ENCODE measurements at regions not wholly inside any gene's neighbourhood (a gene's known extent, or its start where the extent isn't known, plus 50 kb on each side); places are given as distances from the start of the nearest gene placed in this dataset.

DNA sequence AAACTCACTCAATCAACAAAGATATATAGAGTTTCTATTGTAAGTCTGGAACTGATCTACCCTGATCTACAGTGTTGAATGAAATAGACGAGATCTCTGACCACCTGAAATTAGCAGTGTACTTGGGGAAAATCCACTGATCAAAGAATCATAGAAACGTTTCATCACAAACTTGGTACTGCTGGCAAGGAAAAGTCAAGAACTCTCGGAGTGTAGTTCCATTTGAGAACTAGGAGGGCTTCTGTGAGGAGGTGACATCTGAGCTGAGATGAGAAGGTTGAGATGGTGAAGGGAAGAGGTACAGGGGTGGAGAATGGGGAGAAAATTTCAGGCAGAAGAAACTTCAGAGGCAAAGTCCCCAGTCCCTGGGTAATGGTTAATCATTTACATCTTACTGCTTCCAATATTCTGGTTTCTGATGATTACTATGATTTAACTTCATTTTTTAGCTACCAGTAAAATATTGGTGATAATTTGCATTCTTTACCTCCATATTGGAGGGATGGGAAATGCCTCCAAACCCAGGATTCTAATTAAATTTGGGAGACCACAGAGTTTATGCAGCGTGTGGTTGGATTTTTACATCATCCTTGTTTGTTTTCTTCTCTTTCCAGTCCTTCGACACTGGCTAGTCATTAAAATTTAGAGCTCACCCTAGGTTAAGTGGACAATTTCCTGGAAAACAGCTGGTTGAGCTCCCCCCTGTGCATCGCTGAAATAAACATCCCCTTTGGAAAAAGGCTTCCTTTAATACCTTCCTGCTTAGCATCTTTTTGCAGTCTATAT lies 191.9 kb downstream of the BCAS1 start:
- TF ChIP-seq, protein P1, sequence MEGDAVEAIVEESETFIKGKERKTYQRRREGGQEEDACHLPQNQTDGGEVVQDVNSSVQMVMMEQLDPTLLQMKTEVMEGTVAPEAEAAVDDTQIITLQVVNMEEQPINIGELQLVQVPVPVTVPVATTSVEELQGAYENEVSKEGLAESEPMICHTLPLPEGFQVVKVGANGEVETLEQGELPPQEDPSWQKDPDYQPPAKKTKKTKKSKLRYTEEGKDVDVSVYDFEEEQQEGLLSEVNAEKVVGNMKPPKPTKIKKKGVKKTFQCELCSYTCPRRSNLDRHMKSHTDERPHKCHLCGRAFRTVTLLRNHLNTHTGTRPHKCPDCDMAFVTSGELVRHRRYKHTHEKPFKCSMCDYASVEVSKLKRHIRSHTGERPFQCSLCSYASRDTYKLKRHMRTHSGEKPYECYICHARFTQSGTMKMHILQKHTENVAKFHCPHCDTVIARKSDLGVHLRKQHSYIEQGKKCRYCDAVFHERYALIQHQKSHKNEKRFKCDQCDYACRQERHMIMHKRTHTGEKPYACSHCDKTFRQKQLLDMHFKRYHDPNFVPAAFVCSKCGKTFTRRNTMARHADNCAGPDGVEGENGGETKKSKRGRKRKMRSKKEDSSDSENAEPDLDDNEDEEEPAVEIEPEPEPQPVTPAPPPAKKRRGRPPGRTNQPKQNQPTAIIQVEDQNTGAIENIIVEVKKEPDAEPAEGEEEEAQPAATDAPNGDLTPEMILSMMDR (conservative IDR thresholded peaks at IDR 0.05; ENCODE audit: low read depth, low read length): no peak
- TF ChIP-seq BHLHE40 (IDR thresholded peaks at IDR 0.05; ENCODE audit: low read depth, low read length) (no peak), POLR2A (IDR thresholded peaks at IDR 0.05; ENCODE audit: low read depth, low read length) (no peak), MAZ (IDR thresholded peaks at IDR 0.05; ENCODE audit: borderline replicate concordance, low read depth, low read length) (no peak), CEBPB (IDR thresholded peaks at IDR 0.05; ENCODE audit: low read depth, low read length) (no peak), RFX5 (IDR thresholded peaks at IDR 0.05; ENCODE audit: low read depth, low read length) (no peak)

All from IMR-90 (cell line).